Posterior vena cava (tissue), 2 donors: ENCODE measurements at regions not wholly inside any gene's neighbourhood (a gene's known extent, or its start where the extent isn't known, plus 50 kb on each side); places are given as distances from the start of the nearest gene placed in this dataset.

Source experiments
- DNase-seq: peaks from one replicate; pipeline ENCODE4 v3.0.0-alpha.2; 2020; ENCODE audit warnings: low spot score
- intact Hi-C, 2 donors: fragments of 100-400 bp; cut with DNase I; formaldehyde crosslinking; loops; one replicate each; pipeline versions ENCODE4 v1.14.1 to v1.14.2; 2022 to 2023
- donor health status: DM: yes; HTN: yes; CAD: no.
- donor health status: DM: yes; HTN: yes; CAD: no.

GRCh38 chr3:988785-989184, 104.0 kb upstream of the CNTN6 start:
- intact Hi-C loops = no loop called here

GRCh38 chr3:992871-993270, 100.0 kb upstream of the CNTN6 start:
- DNase-seq = no peak

More at GRCh38 chr3:988785-989184, 104.0 kb upstream of the CNTN6 start:
- no peak for DNase-seq

GRCh38 chr3:1002010-1002409, 90.8 kb upstream of the CNTN6 start:
- intact Hi-C loops = no loop called here
- no peak for DNase-seq

More at GRCh38 chr3:992871-993270, 100.0 kb upstream of the CNTN6 start:
- intact Hi-C loops = no loop called here

GRCh38 chr3:1007866-1008265, 85.0 kb upstream of the CNTN6 start:
- intact Hi-C loops = no loop called here
- no peak for DNase-seq

GRCh38 chr3:1010228-1010627, 82.6 kb upstream of the CNTN6 start:
- no peak for DNase-seq
- intact Hi-C loops = no loop called here

GRCh38 chr3:1015826-1016225, 77.0 kb upstream of the CNTN6 start:
- intact Hi-C loops = no loop called here
- DNase-seq = no peak

GRCh38 chr3:1017870-1018269, 75.0 kb upstream of the CNTN6 start:
- DNase-seq = no peak
- intact Hi-C loops = no loop called here

GRCh38 chr3:1019157-1019556, 73.7 kb upstream of the CNTN6 start:
- intact Hi-C loops = no loop called here
- DNase-seq = no peak

- intact Hi-C loops = no loop called here
- DNase-seq = no peak
Measured at GRCh38 chr3:1026395-1026794, 66.4 kb upstream of the CNTN6 start.

GRCh38 chr3:1036207-1036826, 56.5 kb upstream of the CNTN6 start:
- no peak for DNase-seq
- intact Hi-C loops = no loop called here

- intact Hi-C loops = no loop called here
- no peak for DNase-seq
Measured at GRCh38 chr3:1037631-1038030, 55.2 kb upstream of the CNTN6 start.
